WTC11 (cell line): ENCODE measurements at regions not wholly inside any gene's neighbourhood (a gene's known extent, or its start where the extent isn't known, plus 50 kb on each side); places are given as distances from the start of the nearest gene placed in this dataset.

Experiments
- ZSCAN18 ChIP-seq: fragments of 250-450 bp; sonication (Bioruptor Pico); IDR thresholded peaks from 2 replicates; pipeline ENCODE4 v2.1.2; 2022; ENCODE audit warnings: mild to moderate bottlenecking, moderate library complexity
- TF ChIP-seq, protein P1 (sequence below): fragments of 200-600 bp; IDR thresholded peaks from 2 replicates; pipeline ENCODE4 v1.8.0; 2022; ENCODE audit warnings: antibody characterized with exemption

GRCh38 chr12:94707036-94707435, 56.7 kb upstream of the TMCC3 start:
- no peak for TF ChIP-seq ZSCAN18 (CRISPR knock-in tag)
- TF ChIP-seq, protein P1, sequence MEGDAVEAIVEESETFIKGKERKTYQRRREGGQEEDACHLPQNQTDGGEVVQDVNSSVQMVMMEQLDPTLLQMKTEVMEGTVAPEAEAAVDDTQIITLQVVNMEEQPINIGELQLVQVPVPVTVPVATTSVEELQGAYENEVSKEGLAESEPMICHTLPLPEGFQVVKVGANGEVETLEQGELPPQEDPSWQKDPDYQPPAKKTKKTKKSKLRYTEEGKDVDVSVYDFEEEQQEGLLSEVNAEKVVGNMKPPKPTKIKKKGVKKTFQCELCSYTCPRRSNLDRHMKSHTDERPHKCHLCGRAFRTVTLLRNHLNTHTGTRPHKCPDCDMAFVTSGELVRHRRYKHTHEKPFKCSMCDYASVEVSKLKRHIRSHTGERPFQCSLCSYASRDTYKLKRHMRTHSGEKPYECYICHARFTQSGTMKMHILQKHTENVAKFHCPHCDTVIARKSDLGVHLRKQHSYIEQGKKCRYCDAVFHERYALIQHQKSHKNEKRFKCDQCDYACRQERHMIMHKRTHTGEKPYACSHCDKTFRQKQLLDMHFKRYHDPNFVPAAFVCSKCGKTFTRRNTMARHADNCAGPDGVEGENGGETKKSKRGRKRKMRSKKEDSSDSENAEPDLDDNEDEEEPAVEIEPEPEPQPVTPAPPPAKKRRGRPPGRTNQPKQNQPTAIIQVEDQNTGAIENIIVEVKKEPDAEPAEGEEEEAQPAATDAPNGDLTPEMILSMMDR, result no peak
